Panc1 (cell line): ENCODE measurements at regions not wholly inside any gene's neighbourhood (a gene's known extent, or its start where the extent isn't known, plus 50 kb on each side); places are given as distances from the start of the nearest gene placed in this dataset.

ENCODE experiments used
- ATAC-seq: fragments of 200-7000 bp; cut with Tn5 transposase; 2 replicates; pipeline ENCODE4 v1.9.1; 2020; ENCODE audit warnings: mild to moderate bottlenecking, moderate library complexity
- BruUV-seq: library from RNA; stranded (reverse); fragments of 400-500 nt; replicated peaks from 2 replicates; lab custom pipeline; 2021; lab: Mats Ljungman, UMichigan
- CTCF ChIA-PET: fragments of 300-600 bp; sonication (Branson Sonifier 250); formaldehyde crosslinking; loops from one replicate; lab custom pipeline; 2022; ENCODE audit warnings: antibody characterized with exemption; lab: Charles Lee
- POLR2A ChIA-PET: fragments of 300-600 bp; sonication (Branson Sonifier 250); formaldehyde crosslinking; loops from one replicate; lab custom pipeline; 2022; ENCODE audit warnings: antibody characterized with exemption; lab: Charles Lee
- DNase-seq: peaks from one replicate; pipeline ENCODE4 v3.0.0-alpha.2; 2010; ENCODE audit warnings: low read depth, low spot score
- H3K27ac ChIP-seq: 2 replicates; pipeline ENCODE4 v1.5.1; 2011; ENCODE audit warnings: mild to moderate bottlenecking, low read length, inconsistent platforms
- H3K27me3 ChIP-seq: fragments of 200-500 bp; sonication (Bioruptor generic); 2 replicates; pipeline ENCODE4 v1.6.0; 2014; ENCODE audit warnings: low read length, inconsistent platforms; ENCODE audit not compliant: control insufficient read depth, insufficient read depth
- H3K36me3 ChIP-seq: fragments of 200-500 bp; sonication (Bioruptor generic); 2 replicates; pipeline ENCODE4 v1.5.1; 2014; ENCODE audit warnings: inconsistent platforms, mild to moderate bottlenecking, low read length, moderate library complexity; ENCODE audit not compliant: control insufficient read depth, insufficient read depth
- H3K4me1 ChIP-seq: 2 replicates; pipeline ENCODE4 v1.5.1; 2011; ENCODE audit warnings: inconsistent platforms, mild to moderate bottlenecking, low read length, moderate library complexity; ENCODE audit not compliant: control insufficient read depth, insufficient read depth
- H3K4me3 ChIP-seq, 2 experiments: 2 replicates each; pipeline ENCODE4 v1.5.1; 2011 to 2012; ENCODE audit warnings: low read depth in 2 of 2, low read length in 2 of 2, mild to moderate bottlenecking in 2 of 2, inconsistent platforms in 1 of 2, moderate library complexity in 1 of 2
- H3K9me3 ChIP-seq: fragments of 200-500 bp; sonication (Bioruptor generic); 2 replicates; pipeline ENCODE4 v1.5.1; 2014; ENCODE audit warnings: low read depth, mild to moderate bottlenecking, inconsistent platforms, low read length, moderate library complexity; ENCODE audit not compliant: control insufficient read depth, insufficient read depth
- POLR2AphosphoS5 ChIP-seq: IDR thresholded peaks from 2 replicates; pipeline ENCODE4 v1.6.1; 2012; ENCODE audit warnings: mild to moderate bottlenecking, low read depth, low read length, moderate library complexity
- SIN3A ChIP-seq: IDR thresholded peaks from 2 replicates; pipeline ENCODE4 v1.6.1; 2012; ENCODE audit warnings: low read depth, mild to moderate bottlenecking, low read length, moderate library complexity, borderline replicate concordance; ENCODE audit not compliant: insufficient read depth
- TCF7L2 ChIP-seq: IDR thresholded peaks from 2 replicates; pipeline ENCODE4 v1.6.1; 2011; ENCODE audit warnings: mild to moderate bottlenecking, low read depth, low read length, inconsistent platforms
- in situ Hi-C: cut with HindIII; loops from 2 replicates; pipeline ENCODE4 v1.10.0; 2016; ENCODE audit warnings: low sequenced_read_pairs, low pct_unique_long_range_greater_than_20kb
- intact Hi-C: fragments of 100-400 bp; cut with micrococcal nuclease; formaldehyde crosslinking; loops from one replicate; pipeline ENCODE4 v1.10.0; 2022; ENCODE audit not compliant: unreplicated experiment
- TF ChIP-seq, protein P1 (sequence below): fragments of 450-650 bp; IDR thresholded peaks from 2 replicates; pipeline ENCODE4 v1.5.1; 2017; ENCODE audit warnings: mild to moderate bottlenecking
- TF ChIP-seq, protein P2 (sequence below), 2 experiments: IDR thresholded peaks; 2 replicates each; pipeline ENCODE4 v1.6.1; 2011 to 2012; ENCODE audit warnings: low read depth in 2 of 2, control low read depth in 1 of 2, low read length in 1 of 2, mild to moderate bottlenecking in 1 of 2, moderate library complexity in 1 of 2; ENCODE audit not compliant: insufficient read depth in 1 of 2

DNA sequence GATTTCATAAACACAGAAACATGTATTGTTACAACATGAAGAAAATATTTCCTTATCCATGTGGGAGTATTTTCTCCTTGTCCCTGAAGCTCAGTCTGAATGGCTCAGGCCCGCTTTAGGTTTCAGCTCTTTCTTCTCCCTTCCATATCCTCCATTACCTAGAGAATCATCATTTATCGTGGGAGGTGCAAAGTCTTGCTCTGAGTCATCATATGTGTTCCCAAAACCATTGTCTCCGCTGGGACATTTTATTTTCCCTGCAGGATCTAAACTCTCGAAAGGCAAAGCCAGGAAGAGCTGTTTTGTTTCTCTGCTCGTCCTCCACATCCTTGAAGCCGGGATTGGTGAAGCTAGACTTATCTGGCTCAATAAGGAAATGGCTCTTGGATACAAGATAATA lies 571.2 kb downstream of the EDEM1 start:
- Histone ChIP-seq H3K27ac (no peak overlapping the region), H3K27me3 (no peaks in the 10 kb centered on the region), H3K4me1 (no peaks in the 10 kb centered on the region), H3K36me3 (no peaks in the 10 kb centered on the region), H3K9me3 (no peaks in the 10 kb centered on the region), H3K4me3 (no peak overlapping the region)
- BruUV-seq, result no TSS peak
- ATAC-seq (no peak), DNase-seq (no peak)
- ChIA-PET POLR2A (no interaction called here), CTCF (no interaction called here)
- intact Hi-C loops (no loop called here), in situ Hi-C loops (no loop called here)
- TF ChIP-seq SIN3A, result no peak
- TF ChIP-seq, protein P1, sequence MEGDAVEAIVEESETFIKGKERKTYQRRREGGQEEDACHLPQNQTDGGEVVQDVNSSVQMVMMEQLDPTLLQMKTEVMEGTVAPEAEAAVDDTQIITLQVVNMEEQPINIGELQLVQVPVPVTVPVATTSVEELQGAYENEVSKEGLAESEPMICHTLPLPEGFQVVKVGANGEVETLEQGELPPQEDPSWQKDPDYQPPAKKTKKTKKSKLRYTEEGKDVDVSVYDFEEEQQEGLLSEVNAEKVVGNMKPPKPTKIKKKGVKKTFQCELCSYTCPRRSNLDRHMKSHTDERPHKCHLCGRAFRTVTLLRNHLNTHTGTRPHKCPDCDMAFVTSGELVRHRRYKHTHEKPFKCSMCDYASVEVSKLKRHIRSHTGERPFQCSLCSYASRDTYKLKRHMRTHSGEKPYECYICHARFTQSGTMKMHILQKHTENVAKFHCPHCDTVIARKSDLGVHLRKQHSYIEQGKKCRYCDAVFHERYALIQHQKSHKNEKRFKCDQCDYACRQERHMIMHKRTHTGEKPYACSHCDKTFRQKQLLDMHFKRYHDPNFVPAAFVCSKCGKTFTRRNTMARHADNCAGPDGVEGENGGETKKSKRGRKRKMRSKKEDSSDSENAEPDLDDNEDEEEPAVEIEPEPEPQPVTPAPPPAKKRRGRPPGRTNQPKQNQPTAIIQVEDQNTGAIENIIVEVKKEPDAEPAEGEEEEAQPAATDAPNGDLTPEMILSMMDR, result no peak
- no peak for TF ChIP-seq TCF7L2
- TF ChIP-seq, protein P2, sequence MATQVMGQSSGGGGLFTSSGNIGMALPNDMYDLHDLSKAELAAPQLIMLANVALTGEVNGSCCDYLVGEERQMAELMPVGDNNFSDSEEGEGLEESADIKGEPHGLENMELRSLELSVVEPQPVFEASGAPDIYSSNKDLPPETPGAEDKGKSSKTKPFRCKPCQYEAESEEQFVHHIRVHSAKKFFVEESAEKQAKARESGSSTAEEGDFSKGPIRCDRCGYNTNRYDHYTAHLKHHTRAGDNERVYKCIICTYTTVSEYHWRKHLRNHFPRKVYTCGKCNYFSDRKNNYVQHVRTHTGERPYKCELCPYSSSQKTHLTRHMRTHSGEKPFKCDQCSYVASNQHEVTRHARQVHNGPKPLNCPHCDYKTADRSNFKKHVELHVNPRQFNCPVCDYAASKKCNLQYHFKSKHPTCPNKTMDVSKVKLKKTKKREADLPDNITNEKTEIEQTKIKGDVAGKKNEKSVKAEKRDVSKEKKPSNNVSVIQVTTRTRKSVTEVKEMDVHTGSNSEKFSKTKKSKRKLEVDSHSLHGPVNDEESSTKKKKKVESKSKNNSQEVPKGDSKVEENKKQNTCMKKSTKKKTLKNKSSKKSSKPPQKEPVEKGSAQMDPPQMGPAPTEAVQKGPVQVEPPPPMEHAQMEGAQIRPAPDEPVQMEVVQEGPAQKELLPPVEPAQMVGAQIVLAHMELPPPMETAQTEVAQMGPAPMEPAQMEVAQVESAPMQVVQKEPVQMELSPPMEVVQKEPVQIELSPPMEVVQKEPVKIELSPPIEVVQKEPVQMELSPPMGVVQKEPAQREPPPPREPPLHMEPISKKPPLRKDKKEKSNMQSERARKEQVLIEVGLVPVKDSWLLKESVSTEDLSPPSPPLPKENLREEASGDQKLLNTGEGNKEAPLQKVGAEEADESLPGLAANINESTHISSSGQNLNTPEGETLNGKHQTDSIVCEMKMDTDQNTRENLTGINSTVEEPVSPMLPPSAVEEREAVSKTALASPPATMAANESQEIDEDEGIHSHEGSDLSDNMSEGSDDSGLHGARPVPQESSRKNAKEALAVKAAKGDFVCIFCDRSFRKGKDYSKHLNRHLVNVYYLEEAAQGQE (IDR thresholded peaks at IDR 0.05; ENCODE audit: insufficient read depth in 1 of 2, low read depth in 2 of 2, low read length in 1 of 2), result no peak
- no peak for TF ChIP-seq POLR2AphosphoS5

DNA sequence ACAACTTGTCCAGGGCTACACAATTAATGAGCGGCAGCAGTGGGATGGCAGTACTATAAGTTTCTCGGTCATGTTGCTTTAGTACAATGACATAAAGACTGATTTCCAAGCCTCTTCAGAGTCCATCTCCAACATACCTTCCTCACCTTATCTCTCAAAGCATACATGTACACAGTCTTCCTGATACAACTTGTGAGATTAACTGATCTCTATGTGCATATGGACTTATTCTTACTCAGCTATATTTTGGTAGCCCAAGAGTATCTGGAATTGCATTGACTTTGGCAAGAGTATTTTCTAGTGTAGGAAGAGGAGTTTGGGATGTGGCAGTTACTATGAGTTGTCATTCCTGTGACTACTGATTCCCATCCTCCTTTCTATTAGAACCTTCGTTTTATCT lies 575.0 kb downstream of the EDEM1 start:
- Histone ChIP-seq H3K27ac (no peak overlapping the region), H3K9me3 (no peaks in the 10 kb centered on the region), H3K4me3 (no peak overlapping the region), H3K36me3 (no peaks in the 10 kb centered on the region), H3K27me3 (no peaks in the 10 kb centered on the region), H3K4me1 (no peaks in the 10 kb centered on the region)
- in situ Hi-C loops, result no loop called here
- TF ChIP-seq POLR2AphosphoS5, result no peak
- TF ChIP-seq TCF7L2, result no peak
- TF ChIP-seq, protein P1, result no peak
- TF ChIP-seq, protein P2 (IDR thresholded peaks at IDR 0.05; ENCODE audit: insufficient read depth in 1 of 2, low read depth in 2 of 2, low read length in 1 of 2), result no peak
- TF ChIP-seq SIN3A, result no peak
- intact Hi-C loops, result no loop called here
- no peak for DNase-seq
- ATAC-seq, result no peak
- BruUV-seq, result no TSS peak
- ChIA-PET CTCF (no interaction called here), POLR2A (no interaction called here)
